K562 (cell line): ENCODE measurements at regions not wholly inside any gene's neighbourhood (a gene's known extent, or its start where the extent isn't known, plus 50 kb on each side); places are given as distances from the start of the nearest gene placed in this dataset.

Source experiments
- BRCA1 ChIP-seq, 2 experiments: fragments of 450-650 bp in 1 of 2; sonication (generic) in 1 of 2; formaldehyde crosslinking in 1 of 2; IDR thresholded peaks; 2 replicates each; pipeline versions ENCODE4 v1.5.0 to v1.6.1; 2017 to 2020; ENCODE audit warnings: mild to moderate bottlenecking in 1 of 2, missing genetic modification reagents in 1 of 2
- CEBPB ChIP-seq: fragments of 450-650 bp; IDR thresholded peaks from 2 replicates; pipeline ENCODE4 v1.6.1; 2016; ENCODE audit warnings: missing genetic modification characterization, missing compliant biosample characterization
- ELF2 ChIP-seq: fragments of 250-450 bp; sonication (Bioruptor Pico); IDR thresholded peaks from 2 replicates; pipeline ENCODE4 v1.5.0; 2021; ENCODE audit warnings: mild to moderate bottlenecking
- FOSL1 ChIP-seq: fragments of 200-800 bp; sonication (Bioruptor generic); conservative IDR thresholded peaks from 2 replicates; pipeline ENCODE4 v1.6.1; 2016; ENCODE audit warnings: missing genetic modification characterization, missing compliant biosample characterization
- GATAD2A ChIP-seq: fragments of 450-650 bp; IDR thresholded peaks from 2 replicates; pipeline ENCODE4 v1.6.1; 2017
- HCFC1 ChIP-seq: IDR thresholded peaks from 2 replicates; pipeline ENCODE4 v1.6.1; 2012; ENCODE audit warnings: low read depth, low read length, improper control_type of control experiment
- HMG20A ChIP-seq: fragments of 450-650 bp; formaldehyde crosslinking; conservative IDR thresholded peaks from 2 replicates; pipeline ENCODE4 v1.4.0; 2020; ENCODE audit warnings: mild to moderate bottlenecking, mixed read lengths
- HNRNPLL ChIP-seq: fragments of 200-400 bp; formaldehyde crosslinking; IDR thresholded peaks from 2 replicates; pipeline ENCODE4 v1.6.1; 2017; ENCODE audit warnings: low read length, low read depth, mild to moderate bottlenecking; ENCODE audit not compliant: poor library complexity, severe bottlenecking
- NCOA4 ChIP-seq: fragments of 450-650 bp; IDR thresholded peaks from 2 replicates; pipeline ENCODE4 v1.6.1; 2018; ENCODE audit warnings: mild to moderate bottlenecking; ENCODE audit not compliant: partially characterized antibody
- TAF1 ChIP-seq: IDR thresholded peaks from 2 replicates; pipeline ENCODE4 v1.6.1; 2011; ENCODE audit warnings: mild to moderate bottlenecking, low read length, moderate library complexity; ENCODE audit not compliant: insufficient read depth, control insufficient read depth, severe bottlenecking; ENCODE audit errors: extremely low read depth
- TAF9B ChIP-seq: fragments of 450-650 bp; IDR thresholded peaks from 2 replicates; pipeline ENCODE4 v1.6.1; 2018; ENCODE audit warnings: mild to moderate bottlenecking; ENCODE audit not compliant: partially characterized antibody
- YY1 ChIP-seq, 3 experiments: IDR thresholded peaks; 2 replicates each; pipeline ENCODE4 v1.6.1; 2011; ENCODE audit warnings: low read length in 2 of 3, mild to moderate bottlenecking in 2 of 3, moderate library complexity in 2 of 3, borderline replicate concordance in 1 of 3, control low read depth in 1 of 3, low read depth in 1 of 3; ENCODE audit not compliant: insufficient read depth in 3 of 3, insufficient replicate concordance in 2 of 3, control insufficient read depth in 1 of 3, insufficient read length in 1 of 3; ENCODE audit errors: extremely low read depth in 1 of 3
- ZKSCAN8 ChIP-seq: fragments of 200-800 bp; sonication (Bioruptor generic); IDR thresholded peaks from 2 replicates; pipeline ENCODE4 v1.6.1; 2016; ENCODE audit warnings: missing genetic modification characterization, missing compliant biosample characterization

DNA sequence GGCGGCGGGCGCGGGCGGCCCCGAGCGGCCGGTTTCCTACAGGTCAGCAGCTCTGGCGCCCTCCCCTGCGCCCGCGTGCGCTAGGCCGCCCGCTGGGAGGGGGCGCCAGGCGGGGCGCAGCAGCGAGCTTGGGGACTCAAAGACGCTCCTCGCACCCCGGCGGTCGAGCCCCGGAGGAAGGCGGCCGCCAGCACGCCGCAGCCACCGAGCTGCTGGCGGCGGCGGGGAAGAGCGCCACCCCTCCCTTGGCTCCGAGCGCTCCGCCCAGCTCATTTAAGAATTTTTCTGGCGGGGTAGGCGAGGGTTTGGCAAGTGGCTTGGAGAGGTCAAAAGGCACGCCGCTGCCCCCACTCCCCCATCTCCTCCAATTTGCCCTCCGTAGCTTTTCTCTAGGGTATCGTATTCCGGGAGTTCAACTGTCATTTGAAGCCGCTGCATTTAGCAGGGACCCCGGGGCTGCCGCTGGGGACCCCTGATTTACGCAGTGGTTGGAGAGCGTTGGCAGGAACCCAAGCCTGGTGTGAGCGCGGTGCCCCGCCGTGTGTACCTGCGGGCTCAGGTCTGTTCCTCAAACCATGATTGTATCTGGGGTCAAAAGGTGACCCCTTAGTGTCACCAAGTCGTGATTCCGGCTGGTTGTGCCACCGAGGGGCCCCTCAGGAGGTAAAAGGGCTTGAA is 59.5 kb upstream of the GSE1 start (continued):
- TF ChIP-seq YY1 (IDR thresholded peaks at IDR 0.05; ENCODE audit: borderline replicate concordance in 1 of 3, control insufficient read depth in 1 of 3, extremely low read depth in 1 of 3, insufficient read depth in 3 of 3, insufficient read length in 1 of 3, insufficient replicate concordance in 2 of 3, low read depth in 1 of 3, low read length in 2 of 3) (peak in 1 of 3 experiments; percentile 10), HNRNPLL (peak; percentile 51), BRCA1 (IDR thresholded peaks at IDR 0.05) (no peak), BRCA1 (CRISPR knock-in tag; IDR thresholded peaks at IDR 0.05) (0 out of 2 replicates have a peak, but pooled peaks have one; percentile 49), TAF9B (no peak), ZKSCAN8 (peak; percentile 53), ELF2 (0 out of 2 replicates have a peak, but pooled peaks have one; percentile 45), HCFC1 (peak; percentile 37; the same call in 1 of the 2 replicates), CEBPB (tag) (no peak), NCOA4 (no peak), GATAD2A (peak; percentile 67), FOSL1 (tag) (peak; percentile 72), HMG20A (CRISPR knock-in tag) (no peak), TAF1 (peak; percentile 66)
